ENCODE measurements at regions not wholly inside any gene's neighbourhood (a gene's known extent, or its start where the extent isn't known, plus 50 kb on each side); places are given as distances from the start of the nearest gene placed in this dataset.

- TF ChIP-seq CTCF (IDR thresholded peaks at IDR 0.05) (no peak), POLR2A (IDR thresholded peaks at IDR 0.05) (no peak)
Measured at GRCh38 chr7:157475601-157476000, 138.8 kb downstream of the DNAJB6 start.
